GM18505 (cell line): ENCODE measurements at regions not wholly inside any gene's neighbourhood (a gene's known extent, or its start where the extent isn't known, plus 50 kb on each side); places are given as distances from the start of the nearest gene placed in this dataset.

Source experiments
- ATAC-seq: cut with Tn5 transposase; IDR thresholded peaks from one replicate; pipeline ENCODE4 v1.9.1; 2021; ENCODE audit not compliant: unreplicated experiment
- POLR2A ChIP-seq: IDR thresholded peaks from 4 replicates; pipeline ENCODE4 v1.6.1; 2011; ENCODE audit warnings: borderline replicate concordance; ENCODE audit not compliant: insufficient read depth, insufficient read length; ENCODE audit errors: extremely low read depth

DNA sequence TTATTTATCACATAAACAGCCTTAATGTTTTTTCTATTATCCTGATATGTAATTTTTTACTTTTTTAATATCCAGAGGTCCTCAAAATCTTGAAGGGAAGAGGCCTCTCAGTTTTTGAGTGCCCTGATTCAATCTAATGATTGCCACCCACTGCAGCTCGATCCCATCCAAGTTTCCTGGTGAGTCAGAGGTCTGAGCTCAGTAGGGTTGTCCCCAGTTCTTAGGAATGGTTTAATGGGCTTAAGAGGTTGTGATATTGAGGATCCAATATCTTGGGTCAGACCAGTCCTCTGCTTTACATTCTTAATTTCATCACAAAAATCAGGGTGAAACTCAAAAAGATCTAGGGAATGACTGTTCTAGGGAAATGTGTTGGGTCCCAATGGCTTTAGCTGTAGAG lies 238.5 kb downstream of the NSUN3 start:
- no peak for ATAC-seq
- TF ChIP-seq POLR2A, result no peak

- no peak for TF ChIP-seq POLR2A
- ATAC-seq, result no peak
Observed at GRCh38 chr3:94303266-94303665, 240.4 kb downstream of the NSUN3 start.

DNA sequence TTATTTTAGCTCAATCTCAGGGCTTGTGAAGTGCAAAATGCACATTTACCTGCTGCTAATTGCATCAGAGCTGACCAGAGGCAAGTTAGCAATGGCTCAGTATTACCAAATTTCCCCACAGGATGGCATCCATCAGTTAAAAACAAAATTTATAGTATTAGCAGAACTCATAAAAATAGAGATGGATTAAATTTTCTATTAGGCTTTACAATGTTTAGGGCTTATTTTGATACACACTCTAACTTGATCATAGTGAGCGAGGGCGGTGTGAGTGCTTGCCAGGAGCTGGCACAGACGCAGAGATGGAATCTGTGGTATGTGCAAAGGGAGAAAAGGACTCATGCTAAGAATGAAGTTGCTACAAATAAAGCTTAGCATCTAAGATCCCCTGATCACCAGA lies 241.0 kb downstream of the NSUN3 start:
- no peak for ATAC-seq
- no peak for TF ChIP-seq POLR2A

DNA sequence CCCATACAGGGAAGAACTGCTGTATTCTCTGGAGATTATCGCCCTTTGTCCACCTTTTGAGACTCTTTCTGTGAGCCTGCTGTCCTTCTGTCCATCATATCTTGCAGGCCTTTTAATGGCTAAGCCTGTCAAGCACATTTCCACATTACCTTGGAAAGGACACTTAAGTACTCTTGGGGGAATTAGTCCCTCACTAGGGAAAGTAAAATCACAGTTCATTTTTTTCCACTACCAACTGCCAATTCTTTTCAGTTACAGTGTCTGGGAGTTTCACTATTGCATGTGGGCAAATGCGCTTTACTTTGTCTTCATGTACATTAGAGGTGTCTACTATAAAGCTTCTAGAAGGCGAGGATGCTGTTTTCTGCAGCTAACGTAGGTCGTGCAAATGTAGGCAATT lies 242.1 kb downstream of the NSUN3 start:
- no peak for TF ChIP-seq POLR2A
- ATAC-seq, result no peak

DNA sequence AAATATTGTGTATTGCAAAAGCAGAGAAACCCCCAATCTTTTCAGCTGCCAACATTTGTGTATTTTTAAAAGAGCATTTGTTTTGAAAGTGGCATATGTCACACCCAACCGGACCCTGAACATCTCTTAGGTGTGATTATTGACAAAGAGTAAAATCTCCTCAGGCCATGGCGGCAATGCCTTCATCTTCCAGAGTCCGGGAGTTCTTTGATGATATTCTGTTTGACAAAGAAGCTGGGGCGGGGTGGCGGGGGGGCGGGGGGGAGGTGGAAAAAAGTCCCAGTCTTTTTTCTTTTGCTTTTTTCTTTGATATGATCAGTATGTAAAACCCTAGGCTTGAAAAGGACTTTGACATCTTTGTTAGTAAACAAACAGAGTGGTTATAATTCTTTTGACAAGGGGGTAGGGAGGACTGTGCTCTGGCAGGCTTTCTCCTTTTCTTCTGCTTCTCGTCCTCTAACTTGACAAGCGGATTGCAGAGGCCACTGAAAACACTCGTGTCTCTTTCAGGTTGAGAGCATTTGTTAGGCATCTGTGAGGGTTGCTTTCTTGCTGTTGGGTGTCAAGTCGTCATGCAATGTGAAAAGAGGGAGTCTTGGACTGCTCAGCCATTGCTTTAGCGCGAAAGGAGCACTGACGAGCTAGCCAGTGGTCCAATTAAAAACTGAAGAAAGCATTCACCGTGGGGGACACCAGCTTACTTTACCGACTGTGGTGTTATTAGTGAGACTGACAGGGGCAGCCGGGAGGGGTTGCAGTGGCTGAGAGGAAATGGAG lies 243.2 kb downstream of the NSUN3 start:
- no peak for ATAC-seq
- TF ChIP-seq POLR2A, result no peak

DNA sequence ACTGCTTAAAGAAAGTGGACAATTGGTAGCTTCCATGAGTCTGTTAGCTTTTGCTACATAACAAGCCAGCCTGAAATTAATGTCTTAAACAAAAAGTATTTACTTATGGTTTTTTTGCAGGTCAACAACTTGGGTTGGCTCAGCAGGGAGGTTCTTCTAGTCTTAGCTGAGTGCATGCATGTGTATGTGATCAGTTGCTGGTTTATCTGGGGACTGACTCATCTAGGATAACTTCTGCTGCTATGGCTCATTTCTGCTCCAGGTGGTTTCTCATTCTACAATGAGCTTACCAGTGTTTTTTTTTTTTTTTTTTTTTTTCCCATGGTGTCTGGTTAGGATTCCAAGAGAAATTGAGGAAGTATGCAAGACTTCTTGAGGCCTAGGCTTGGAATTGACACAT lies 244.7 kb downstream of the NSUN3 start:
- ATAC-seq, result no peak
- TF ChIP-seq POLR2A, result no peak

DNA sequence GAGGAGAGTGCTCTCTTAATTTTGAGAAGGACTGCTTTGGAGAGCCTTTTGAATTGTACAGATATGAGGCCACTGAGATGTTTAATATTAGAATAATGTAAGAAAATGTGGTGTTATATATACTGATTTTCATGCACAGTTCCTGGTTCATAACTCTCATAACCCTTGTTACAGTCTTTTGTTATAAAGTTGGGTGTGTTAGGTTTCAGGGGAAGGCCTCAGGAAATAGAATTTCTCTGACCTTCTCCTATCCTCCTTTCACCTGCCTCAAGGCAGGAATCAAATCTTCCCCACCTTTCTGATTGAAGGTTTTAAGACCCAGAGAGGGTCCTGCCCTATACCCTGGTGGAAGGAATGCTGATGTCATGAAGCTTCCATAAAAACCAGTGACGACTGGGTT lies 245.9 kb downstream of the NSUN3 start:
- no peak for ATAC-seq
- TF ChIP-seq POLR2A, result no peak

DNA sequence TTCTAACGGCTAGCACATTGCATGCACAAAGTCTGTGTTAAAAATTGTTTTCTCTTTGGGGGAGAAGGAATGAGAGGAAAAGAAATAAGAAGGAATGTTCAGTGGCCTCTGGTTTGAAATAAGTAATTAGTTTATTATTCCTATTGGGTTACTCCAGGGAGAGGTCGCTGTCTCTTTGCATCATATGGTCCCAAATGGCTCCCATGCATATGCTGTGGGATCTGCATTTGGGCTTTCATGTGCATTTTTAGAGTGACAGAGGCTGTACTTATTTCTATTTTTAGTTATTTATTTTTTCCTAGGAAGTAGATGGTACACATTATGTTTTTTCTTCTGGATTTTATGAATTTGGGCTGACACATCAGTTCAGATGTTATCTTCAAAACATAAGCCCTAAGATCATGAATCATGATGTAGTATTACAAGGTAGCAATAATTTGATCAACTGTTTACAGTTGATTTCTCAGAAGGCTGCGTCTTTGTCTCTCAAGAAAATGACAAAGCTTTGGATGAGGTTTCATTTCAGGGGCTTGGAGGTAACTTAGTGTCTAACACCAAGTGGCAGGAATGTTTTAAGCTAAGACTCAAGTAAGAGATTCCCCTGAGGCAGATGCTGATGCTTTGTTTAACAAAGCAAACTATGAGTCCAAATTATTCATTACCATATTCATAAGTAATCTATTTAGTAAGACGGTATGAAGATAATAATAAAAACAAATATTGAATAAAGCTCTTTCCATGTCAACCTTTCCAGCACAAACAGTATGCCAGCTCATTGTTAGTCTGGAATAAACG lies 247.7 kb downstream of the NSUN3 start:
- no peak for TF ChIP-seq POLR2A

GRCh38 chr3:94311651-94312050 lies 248.8 kb downstream of the NSUN3 start:
- TF ChIP-seq POLR2A, result no peak
- no peak for ATAC-seq

More for the DNA sequence above, 247.7 kb downstream of the NSUN3 start:
- no peak for ATAC-seq

GRCh38 chr3:94314218-94314883 lies 251.5 kb downstream of the NSUN3 start:
- no peak for ATAC-seq

DNA sequence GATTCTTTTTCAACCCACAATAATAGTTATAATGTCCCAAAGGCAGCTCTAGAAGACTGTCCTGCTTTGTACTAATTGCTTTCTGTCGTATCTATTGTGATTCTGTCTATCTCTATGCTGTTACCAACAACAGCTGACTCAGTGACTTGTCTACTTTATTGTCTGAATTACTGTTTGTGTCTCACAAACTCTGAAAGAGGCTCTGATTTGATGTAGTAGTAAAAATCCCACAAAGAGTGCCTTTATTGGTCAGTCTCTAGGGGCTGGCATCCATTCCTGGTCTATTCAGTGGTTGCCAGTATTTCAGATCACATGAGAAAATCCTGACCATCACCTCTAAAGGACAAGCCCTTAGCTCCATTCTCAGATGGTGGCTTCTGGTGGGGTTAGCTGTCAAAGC lies 254.2 kb downstream of the NSUN3 start:
- no peak for ATAC-seq
- no peak for TF ChIP-seq POLR2A

More at GRCh38 chr3:94314218-94314883, 251.5 kb downstream of the NSUN3 start:
- no peak for TF ChIP-seq POLR2A

GRCh38 chr3:94323596-94323995 lies 260.7 kb downstream of the NSUN3 start:
- no peak for ATAC-seq
- no peak for TF ChIP-seq POLR2A

DNA sequence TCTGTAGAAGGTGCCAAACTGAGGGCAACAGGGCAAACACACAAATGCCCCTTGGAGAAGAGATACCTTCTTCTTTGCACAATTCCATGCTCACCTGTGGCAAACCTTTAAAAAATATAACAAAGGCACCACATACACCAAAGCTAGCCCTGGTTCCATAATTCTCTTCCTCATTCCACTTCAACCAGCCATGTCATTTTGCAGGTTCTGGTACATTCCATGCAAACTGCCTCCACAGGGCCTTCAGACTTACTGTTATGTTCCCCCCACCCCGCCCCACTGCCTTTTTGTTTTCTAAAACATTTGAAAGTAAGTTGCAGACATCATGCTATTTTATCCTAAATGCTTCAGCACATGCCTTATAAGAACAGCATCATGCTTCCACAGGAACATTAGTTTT lies 269.0 kb downstream of the NSUN3 start:
- TF ChIP-seq POLR2A, result no peak
- no peak for ATAC-seq

- ATAC-seq, result no peak
- no peak for TF ChIP-seq POLR2A
Observed at GRCh38 chr3:94336046-94336753, 273.3 kb downstream of the NSUN3 start.

DNA sequence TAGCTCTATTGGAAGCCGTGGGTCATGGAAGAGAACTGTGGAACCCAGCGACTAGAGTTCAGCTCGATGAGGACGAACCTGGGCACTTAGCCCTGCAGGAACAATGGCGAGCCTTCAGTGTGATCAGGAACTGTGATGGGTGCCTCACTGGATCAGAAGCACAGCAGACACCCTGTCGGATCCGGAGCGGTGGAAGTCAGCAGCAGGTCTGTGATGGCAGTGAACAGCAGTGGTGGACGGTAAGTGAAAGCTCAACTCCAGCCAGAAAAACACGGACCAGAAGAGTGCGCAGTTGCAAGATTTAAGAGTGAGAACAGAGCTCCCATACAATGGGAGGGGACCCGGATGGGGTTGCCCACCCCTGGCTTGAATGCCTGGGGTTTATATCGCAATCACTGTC lies 282.2 kb downstream of the NSUN3 start:
- TF ChIP-seq POLR2A, result no peak
- ATAC-seq, result no peak
